ENCODE measurements at regions not wholly inside any gene's neighbourhood (a gene's known extent, or its start where the extent isn't known, plus 50 kb on each side); places are given as distances from the start of the nearest gene placed in this dataset.

DNA sequence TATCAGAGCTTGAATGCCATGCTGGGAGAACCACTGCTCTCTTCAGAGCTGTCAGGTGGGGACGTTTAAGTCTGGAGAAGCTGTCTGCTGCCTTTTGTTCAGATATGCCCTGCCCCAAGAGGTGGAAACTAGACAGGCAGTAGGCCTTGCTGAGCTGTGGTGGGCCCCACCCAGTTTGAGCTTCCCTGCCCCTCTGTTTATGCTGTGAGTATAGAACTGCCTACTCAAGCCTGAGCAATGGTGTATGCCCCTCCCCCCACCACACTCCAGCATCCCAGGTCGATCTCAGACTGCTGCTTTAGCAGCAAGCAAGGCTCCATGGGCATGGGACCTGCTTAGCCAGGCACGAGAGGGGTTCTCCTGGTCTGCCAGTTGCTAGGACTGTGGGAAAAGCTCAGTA lies 362.3 kb downstream of the FAM170A start:
- TF ChIP-seq EZH2 (IDR thresholded peaks at IDR 0.05; ENCODE audit: low read length, missing control alignments): no peak
- TF ChIP-seq, protein P1, sequence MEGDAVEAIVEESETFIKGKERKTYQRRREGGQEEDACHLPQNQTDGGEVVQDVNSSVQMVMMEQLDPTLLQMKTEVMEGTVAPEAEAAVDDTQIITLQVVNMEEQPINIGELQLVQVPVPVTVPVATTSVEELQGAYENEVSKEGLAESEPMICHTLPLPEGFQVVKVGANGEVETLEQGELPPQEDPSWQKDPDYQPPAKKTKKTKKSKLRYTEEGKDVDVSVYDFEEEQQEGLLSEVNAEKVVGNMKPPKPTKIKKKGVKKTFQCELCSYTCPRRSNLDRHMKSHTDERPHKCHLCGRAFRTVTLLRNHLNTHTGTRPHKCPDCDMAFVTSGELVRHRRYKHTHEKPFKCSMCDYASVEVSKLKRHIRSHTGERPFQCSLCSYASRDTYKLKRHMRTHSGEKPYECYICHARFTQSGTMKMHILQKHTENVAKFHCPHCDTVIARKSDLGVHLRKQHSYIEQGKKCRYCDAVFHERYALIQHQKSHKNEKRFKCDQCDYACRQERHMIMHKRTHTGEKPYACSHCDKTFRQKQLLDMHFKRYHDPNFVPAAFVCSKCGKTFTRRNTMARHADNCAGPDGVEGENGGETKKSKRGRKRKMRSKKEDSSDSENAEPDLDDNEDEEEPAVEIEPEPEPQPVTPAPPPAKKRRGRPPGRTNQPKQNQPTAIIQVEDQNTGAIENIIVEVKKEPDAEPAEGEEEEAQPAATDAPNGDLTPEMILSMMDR (conservative IDR thresholded peaks at IDR 0.05 in 1 of 2, IDR thresholded peaks at IDR 0.05 in 1 of 2; ENCODE audit: low read depth in 1 of 2, low read length in 2 of 2): no peak
